Ectodermal cell (in vitro differentiated cells): ENCODE measurements at regions not wholly inside any gene's neighbourhood (a gene's known extent, or its start where the extent isn't known, plus 50 kb on each side); places are given as distances from the start of the nearest gene placed in this dataset.

Source experiments
- H3K27ac ChIP-seq: 2 replicates; pipeline ENCODE4 v1.7.0; 2013; ENCODE audit warnings: mild to moderate bottlenecking, low read depth, low read length; ENCODE audit not compliant: insufficient read depth, poor library complexity, severe bottlenecking
- H3K27me3 ChIP-seq: 2 replicates; pipeline ENCODE4 v1.7.0; 2013; ENCODE audit warnings: mild to moderate bottlenecking, low read length; ENCODE audit not compliant: insufficient read depth, control insufficient read depth, poor library complexity, severe bottlenecking
- H3K36me3 ChIP-seq: one replicate; pipeline ENCODE4 v1.7.0; 2013; ENCODE audit warnings: low read length; ENCODE audit not compliant: control insufficient read depth, insufficient read depth
- H3K4me1 ChIP-seq: one replicate; pipeline ENCODE4 v1.7.0; 2013; ENCODE audit warnings: low read length; ENCODE audit not compliant: control insufficient read depth, insufficient read depth
- H3K4me3 ChIP-seq: 2 replicates; pipeline ENCODE4 v1.7.0; 2013; ENCODE audit warnings: low read depth, low read length, control low read depth; ENCODE audit not compliant: insufficient read depth
- H3K9me3 ChIP-seq: 2 replicates; pipeline ENCODE4 v1.7.0; 2013; ENCODE audit warnings: mild to moderate bottlenecking, low read length, moderate library complexity; ENCODE audit not compliant: control insufficient read depth
- WGBS, 2 experiments: methylation state at CpG; one replicate each; pipeline ENCODE4 v1.1.7; 2013; ENCODE audit warnings: missing lambda C conversion rate in 2 of 2; 5-methylcytosine and 5-hydroxymethylcytosine counted together

DNA sequence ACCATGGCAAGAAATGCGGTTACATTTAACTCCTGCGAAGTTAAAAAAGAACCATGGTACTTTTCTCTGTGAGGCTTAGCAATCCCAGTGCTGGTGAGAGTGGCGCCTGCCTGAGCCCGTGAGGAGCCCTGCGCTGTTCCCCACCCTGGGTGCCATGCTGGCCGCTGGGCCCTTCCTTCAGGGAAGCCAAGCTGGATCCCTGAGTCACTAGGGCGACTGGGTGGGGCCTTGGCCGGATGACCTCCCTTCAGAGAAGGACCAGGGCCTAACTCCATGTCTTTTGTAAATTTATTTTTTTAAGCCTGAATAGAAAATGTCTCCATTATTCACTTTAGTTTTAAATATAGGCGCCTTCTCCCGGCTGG lies 209.1 kb downstream of the ERMARD start:
- Histone ChIP-seq H3K27ac (no peak overlapping the region), H3K9me3 (no peaks in the 10 kb centered on the region), H3K27me3 (peaks cover 21% of the 10 kb centered on the region), H3K4me1 (peaks cover 12% of the 10 kb centered on the region), H3K36me3 (no peaks in the 10 kb centered on the region), H3K4me3 (no peak overlapping the region)
- WGBS, 2 experiments = 87 to 90% methylated on average over 10 of the region's 10 CpGs

DNA sequence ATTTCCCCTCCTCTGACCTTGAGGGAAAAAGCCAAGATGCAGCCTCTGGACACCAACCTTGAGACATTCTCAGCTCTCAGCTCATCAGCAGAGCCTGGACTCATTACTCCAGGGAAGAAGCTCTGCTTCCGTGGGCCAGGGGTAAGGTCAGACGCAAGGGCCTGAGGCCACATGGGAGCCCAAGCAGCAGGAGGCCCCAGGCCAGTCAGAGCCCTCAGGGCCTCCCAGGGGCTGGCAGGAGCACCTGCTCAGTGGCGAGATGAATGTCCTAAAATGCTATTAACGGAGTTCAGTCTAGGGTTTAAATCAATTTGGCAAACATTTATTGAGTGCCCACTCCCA lies 208.6 kb downstream of the ERMARD start:
- Histone ChIP-seq H3K4me3 (no peak overlapping the region), H3K27ac (no peak overlapping the region), H3K36me3 (no peaks in the 10 kb centered on the region), H3K4me1 (peaks cover 12% of the 10 kb centered on the region), H3K9me3 (no peaks in the 10 kb centered on the region), H3K27me3 (peaks cover 21% of the 10 kb centered on the region)
- WGBS, 2 experiments = 88 to 92% methylated on average over 4 of the region's 4 CpGs

DNA sequence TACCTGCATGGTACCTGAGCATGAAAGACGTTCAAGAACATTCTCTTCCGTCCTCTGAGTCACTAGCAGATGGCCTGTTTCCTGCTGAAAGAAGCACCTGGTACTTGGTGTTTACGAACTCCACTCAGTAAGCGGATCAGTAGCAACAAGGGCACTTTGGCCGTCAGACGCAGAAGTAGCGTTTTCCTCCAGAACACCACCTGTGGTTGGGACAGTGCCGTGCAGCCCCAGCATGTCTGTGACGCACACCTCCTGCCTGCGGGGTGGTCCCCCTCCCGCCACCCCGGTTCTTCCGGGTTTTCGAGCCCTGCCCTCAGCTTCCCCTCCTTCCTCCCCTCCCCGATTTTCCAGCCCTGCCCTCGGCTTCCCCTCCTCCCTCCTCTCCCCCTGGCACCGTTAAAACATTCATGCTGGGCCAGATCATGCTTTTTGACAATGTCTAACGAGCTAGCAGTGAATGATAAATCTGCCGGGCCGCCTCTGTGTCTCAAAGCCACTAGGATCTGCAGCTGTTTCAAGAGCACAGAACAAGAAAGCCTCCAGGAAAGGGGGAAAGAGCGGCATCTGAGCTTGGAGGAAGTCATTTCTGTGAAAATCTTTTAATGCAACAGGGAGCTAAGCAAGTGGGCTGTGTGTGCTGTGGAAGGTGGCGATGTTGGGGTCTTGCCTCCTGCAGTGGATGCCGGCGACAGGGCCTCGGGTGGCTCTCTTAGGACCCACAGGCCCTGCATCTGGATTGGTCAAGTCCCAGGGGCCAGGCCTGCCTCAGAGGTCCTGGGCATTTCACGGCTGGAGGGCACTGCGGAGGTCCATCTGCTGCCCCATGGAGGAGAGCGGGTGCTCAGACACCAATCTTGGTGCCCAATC lies 207.9 kb downstream of the ERMARD start:
- no peaks in the 10 kb centered on the region for H3K36me3 ChIP-seq
- H3K27me3 ChIP-seq = peaks cover 21% of the 10 kb centered on the region
- H3K9me3 ChIP-seq = no peaks in the 10 kb centered on the region
- 87 to 90% methylated on average over 28 of the region's 28 CpGs for WGBS, 2 experiments
- H3K4me3 ChIP-seq = no peak overlapping the region
- H3K4me1 ChIP-seq = peaks cover 12% of the 10 kb centered on the region
- H3K27ac ChIP-seq = no peak overlapping the region

DNA sequence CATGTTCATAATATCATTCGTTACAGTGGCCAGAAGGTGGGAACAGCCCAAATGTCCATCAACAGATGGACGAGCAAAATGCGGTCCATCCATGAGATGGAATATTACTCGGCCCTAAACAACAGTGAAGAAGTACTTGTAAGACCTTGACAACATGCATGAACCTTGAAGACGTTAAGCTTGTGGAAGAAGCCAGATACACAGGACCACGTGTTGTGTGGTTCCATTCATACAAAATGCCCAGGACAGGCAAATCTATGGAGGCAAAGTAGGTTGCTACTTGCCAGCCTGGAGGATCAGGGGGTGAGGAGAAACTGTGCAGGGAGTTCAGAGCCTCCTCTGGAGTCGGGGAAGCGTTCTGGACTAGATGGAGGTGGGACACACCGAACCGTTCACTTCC lies 207.1 kb downstream of the ERMARD start:
- no peaks in the 10 kb centered on the region for H3K9me3 ChIP-seq
- H3K4me1 ChIP-seq = peaks cover 12% of the 10 kb centered on the region
- H3K4me3 ChIP-seq = no peak overlapping the region
- peaks cover 21% of the 10 kb centered on the region for H3K27me3 ChIP-seq
- WGBS, 2 experiments = 95 to 96% methylated on average over 10 of the region's 10 CpGs
- H3K36me3 ChIP-seq = no peaks in the 10 kb centered on the region
- no peak overlapping the region for H3K27ac ChIP-seq

- Histone ChIP-seq H3K27me3 (peaks cover 12% of the 10 kb centered on the region), H3K4me1 (peaks cover 12% of the 10 kb centered on the region), H3K36me3 (no peaks in the 10 kb centered on the region), H3K9me3 (no peaks in the 10 kb centered on the region), H3K4me3 (no peak overlapping the region), H3K27ac (no peak overlapping the region)
- WGBS, 2 experiments = 94% methylated on average over 24 of the region's 24 CpGs
Measured at GRCh38 chr6:169957351-169957963, 206.0 kb downstream of the ERMARD start.

- H3K4me1 ChIP-seq = peaks cover 12% of the 10 kb centered on the region
- H3K36me3 ChIP-seq = no peaks in the 10 kb centered on the region
- no peak overlapping the region for H3K4me3 ChIP-seq
- no peaks in the 10 kb centered on the region for H3K9me3 ChIP-seq
- 89 to 97% methylated on average over 8 to 9 of the region's 9 CpGs for WGBS, 2 experiments
- peaks cover 3% of the 10 kb centered on the region for H3K27me3 ChIP-seq
- no peak overlapping the region for H3K27ac ChIP-seq
Measured at GRCh38 chr6:169956580-169956979, 205.2 kb downstream of the ERMARD start.

DNA sequence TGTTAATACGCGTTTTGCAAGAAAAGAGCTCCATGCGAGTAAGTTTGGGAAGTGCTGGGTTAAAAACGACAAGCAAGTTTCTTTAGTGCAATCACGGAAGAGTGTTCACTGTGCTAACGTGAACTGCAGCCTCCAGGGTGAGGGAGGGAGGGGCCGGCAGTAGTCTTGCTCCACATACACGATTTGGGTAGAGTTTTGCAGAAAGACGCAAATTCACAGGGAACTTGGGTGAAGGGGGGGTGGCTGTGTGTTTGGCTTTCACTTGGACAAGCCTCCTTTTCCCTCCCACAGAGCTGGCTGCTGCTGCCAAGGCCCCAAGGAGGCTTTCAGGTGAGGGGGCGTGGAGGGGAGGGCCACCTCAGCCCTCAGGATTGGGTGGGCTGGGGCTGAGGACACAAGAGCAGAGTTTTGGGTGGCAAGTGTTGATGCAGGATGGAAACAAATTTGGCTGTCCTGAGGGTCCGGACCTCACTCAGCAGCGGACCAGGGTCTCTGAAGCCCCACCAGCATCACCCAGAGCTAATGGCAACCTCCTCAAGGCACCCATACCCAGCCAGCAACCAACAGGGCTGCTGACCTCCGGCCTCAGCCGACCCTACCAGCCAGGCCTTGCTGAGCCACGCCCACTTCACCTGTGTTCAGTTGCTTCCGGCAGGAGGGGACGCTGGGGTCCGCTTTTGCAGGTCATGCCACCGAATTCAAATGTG lies 204.5 kb downstream of the ERMARD start:
- Histone ChIP-seq H3K4me1 (peaks cover 11% of the 10 kb centered on the region), H3K9me3 (no peaks in the 10 kb centered on the region), H3K27me3 (no peaks in the 10 kb centered on the region), H3K4me3 (no peak overlapping the region), H3K36me3 (no peaks in the 10 kb centered on the region), H3K27ac (no peak overlapping the region)
- 82 to 83% methylated on average over 19 of the region's 19 CpGs for WGBS, 2 experiments

GRCh38 chr6:169954977-169955376 lies 203.6 kb downstream of the ERMARD start:
- WGBS, 2 experiments = no CpG with 5 or more reads among the region's 1 CpG
- H3K4me1 ChIP-seq = peaks cover 3% of the 10 kb centered on the region
- H3K27ac ChIP-seq = no peak overlapping the region
- no peaks in the 10 kb centered on the region for H3K9me3 ChIP-seq
- H3K27me3 ChIP-seq = no peaks in the 10 kb centered on the region
- H3K4me3 ChIP-seq = no peak overlapping the region
- H3K36me3 ChIP-seq = no peaks in the 10 kb centered on the region

DNA sequence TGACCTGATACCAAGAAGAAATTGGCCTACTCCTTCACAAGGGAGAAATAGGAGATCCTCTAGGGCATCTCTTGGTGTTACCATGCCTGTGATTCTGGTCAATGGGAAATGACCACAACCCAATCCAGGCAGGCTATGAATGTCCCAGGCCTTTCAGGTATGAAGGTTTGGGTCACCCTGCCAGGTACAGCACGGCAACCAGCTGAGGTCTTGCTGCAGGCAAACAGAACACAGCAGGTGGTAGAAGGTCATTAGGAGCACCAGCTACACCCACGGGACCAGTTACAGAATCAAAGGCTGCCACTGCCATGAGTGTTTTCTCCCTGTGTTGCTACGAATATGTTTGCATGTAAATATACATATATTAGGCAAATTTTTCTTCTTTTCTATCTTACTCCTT lies 202.3 kb downstream of the ERMARD start:
- whole genome bisulfite sequencing, 2 experiments = 47 to 65% methylated on average over 2 to 3 of the region's 3 CpGs
- Histone ChIP-seq H3K9me3 (no peaks in the 10 kb centered on the region), H3K27me3 (no peaks in the 10 kb centered on the region), H3K4me3 (no peak overlapping the region), H3K4me1 (no peaks in the 10 kb centered on the region), H3K27ac (no peak overlapping the region), H3K36me3 (no peaks in the 10 kb centered on the region)

- H3K27me3 ChIP-seq = no peaks in the 10 kb centered on the region
- H3K27ac ChIP-seq = no peak overlapping the region
- 92 to 93% methylated on average over 2 of the region's 2 CpGs for WGBS, 2 experiments
- H3K9me3 ChIP-seq = no peaks in the 10 kb centered on the region
- no peaks in the 10 kb centered on the region for H3K4me1 ChIP-seq
- no peak overlapping the region for H3K4me3 ChIP-seq
- no peaks in the 10 kb centered on the region for H3K36me3 ChIP-seq
Measured at GRCh38 chr6:169950558-169950957, 199.1 kb downstream of the ERMARD start.
